Osteocyte (in vitro differentiated cells): ENCODE measurements at regions not wholly inside any gene's neighbourhood (a gene's known extent, or its start where the extent isn't known, plus 50 kb on each side); places are given as distances from the start of the nearest gene placed in this dataset.

Source experiments
- DNase-seq: peaks from one replicate; pipeline ENCODE4 v3.0.0; 2021; ENCODE audit warnings: mixed read lengths; ENCODE audit not compliant: unreplicated experiment; ENCODE audit errors: extremely low spot score
- H3K27ac Mint-ChIP-seq: one replicate; pipeline ENCODE4 v1.8.0; 2021; ENCODE audit warnings: mild to moderate bottlenecking, mixed read lengths; ENCODE audit not compliant: unreplicated experiment
- H3K27me3 Mint-ChIP-seq: one replicate; pipeline ENCODE4 v1.8.0; 2021; ENCODE audit warnings: mixed read lengths; ENCODE audit not compliant: unreplicated experiment
- H3K36me3 Mint-ChIP-seq: one replicate; pipeline ENCODE4 v1.8.0; 2021; ENCODE audit warnings: mixed read lengths; ENCODE audit not compliant: unreplicated experiment
- H3K4me1 Mint-ChIP-seq: one replicate; pipeline ENCODE4 v1.8.0; 2021; ENCODE audit warnings: mixed read lengths; ENCODE audit not compliant: unreplicated experiment
- H3K4me3 Mint-ChIP-seq: one replicate; pipeline ENCODE4 v1.8.0; 2021; ENCODE audit warnings: mild to moderate bottlenecking, moderate library complexity, mixed read lengths; ENCODE audit not compliant: unreplicated experiment
- H3K9me3 Mint-ChIP-seq: one replicate; pipeline ENCODE4 v1.8.0; 2021; ENCODE audit warnings: mixed read lengths; ENCODE audit not compliant: unreplicated experiment
- CTCF ChIP-seq: fragments of 200-600 bp; sonication (generic); IDR thresholded peaks from 2 replicates; pipeline ENCODE4 v1.5.0; 2021; ENCODE audit warnings: antibody characterized with exemption, mild to moderate bottlenecking, moderate library complexity

- no peak for DNase-seq
- no peak for TF ChIP-seq CTCF
- Mint-ChIP-seq H3K27me3 (no peaks in the 10 kb centered on the region), H3K36me3 (no peaks in the 10 kb centered on the region), H3K9me3 (peaks cover 32% of the 10 kb centered on the region), H3K4me3 (no peak overlapping the region), H3K4me1 (no peaks in the 10 kb centered on the region), H3K27ac (no peak overlapping the region)
Observed at GRCh38 chr13:70249332-70250064, 141.2 kb upstream of the KLHL1 start.

- TF ChIP-seq CTCF: no peak
- Mint-ChIP-seq H3K9me3 (no peaks in the 10 kb centered on the region), H3K27me3 (no peaks in the 10 kb centered on the region), H3K4me1 (no peaks in the 10 kb centered on the region), H3K36me3 (no peaks in the 10 kb centered on the region), H3K4me3 (no peak overlapping the region), H3K27ac (no peak overlapping the region)
- no peak for DNase-seq
Observed at GRCh38 chr13:70237131-70237530, 128.9 kb upstream of the KLHL1 start.

- Mint-ChIP-seq H3K27ac (no peak overlapping the region), H3K4me1 (no peaks in the 10 kb centered on the region), H3K36me3 (no peaks in the 10 kb centered on the region), H3K9me3 (no peaks in the 10 kb centered on the region), H3K4me3 (no peak overlapping the region), H3K27me3 (no peaks in the 10 kb centered on the region)
- DNase-seq: no peak
- no peak for TF ChIP-seq CTCF
Observed at GRCh38 chr13:70235565-70235964, 127.3 kb upstream of the KLHL1 start.

GRCh38 chr13:70223911-70224310 lies 115.7 kb upstream of the KLHL1 start:
- Mint-ChIP-seq H3K4me1 (no peaks in the 10 kb centered on the region), H3K27ac (no peak overlapping the region), H3K9me3 (no peaks in the 10 kb centered on the region), H3K4me3 (no peak overlapping the region), H3K27me3 (no peaks in the 10 kb centered on the region), H3K36me3 (no peaks in the 10 kb centered on the region)
- TF ChIP-seq CTCF: no peak
- no peak for DNase-seq

- Mint-ChIP-seq H3K27me3 (no peaks in the 10 kb centered on the region), H3K27ac (no peak overlapping the region), H3K9me3 (no peaks in the 10 kb centered on the region), H3K4me1 (no peaks in the 10 kb centered on the region), H3K36me3 (no peaks in the 10 kb centered on the region), H3K4me3 (no peak overlapping the region)
- DNase-seq: no peak
- TF ChIP-seq CTCF: no peak
Observed at GRCh38 chr13:70222926-70223325, 114.7 kb upstream of the KLHL1 start.
